ENCODE measurements at regions not wholly inside any gene's neighbourhood (a gene's known extent, or its start where the extent isn't known, plus 50 kb on each side); places are given as distances from the start of the nearest gene placed in this dataset.
"Not testable (repeated sequence)": the region's sequence is repeated elsewhere in the genome, so short reads cannot be mapped to it uniquely, and the experiment has no call there.

GRCh38 chr3:5710718-5711117 lies 523.2 kb downstream of the EDEM1 start:
- intact Hi-C loops (cut with micrococcal nuclease; ENCODE audit: unreplicated experiment) = no loop called here
- Histone ChIP-seq H2AFZ (no peak overlapping the region), H3K27ac (no peak overlapping the region), H4K20me1 (ENCODE audit: insufficient read depth) (no peaks in the 10 kb centered on the region), H3K4me2 (no peak overlapping the region), H3K9me3 (ENCODE audit: insufficient read depth, low read depth) (no peaks in the 10 kb centered on the region), H3K4me3 (no peak overlapping the region), H3K27me3 (ENCODE audit: insufficient read depth, low read depth) (no peaks in the 10 kb centered on the region), H3K9me2 (ENCODE audit: insufficient read depth) (no peaks in the 10 kb centered on the region), H3K79me2 (ENCODE audit: low read depth) (no peaks in the 10 kb centered on the region), H3K36me3 (ENCODE audit: low read depth) (no peaks in the 10 kb centered on the region), H3K4me1 (replicated peaks; ENCODE audit: insufficient read depth) (no peaks in the 10 kb centered on the region), H3F3A (ENCODE audit: insufficient read depth, low read depth) (no peaks in the 10 kb centered on the region)
- ChIA-PET CTCF (no interaction called here), POLR2A (ENCODE audit: unreplicated experiment) (no interaction called here)
- BruUV-seq (replicated peaks) = no TSS peak
- no peak for DNase-seq
- no peak for TF ChIP-seq EZH2 (IDR thresholded peaks at IDR 0.05; ENCODE audit: low read depth)
- TF ChIP-seq CTCF (conservative IDR thresholded peaks at IDR 0.05) = no peak

- no TSS peak for BruUV-seq (replicated peaks)
- Histone ChIP-seq H2AFZ (no peak overlapping the region), H3K27ac (no peak overlapping the region), H3K4me3 (no peak overlapping the region), H3K9me3 (ENCODE audit: insufficient read depth, low read depth) (no peaks in the 10 kb centered on the region), H3K36me3 (ENCODE audit: low read depth) (no peaks in the 10 kb centered on the region), H3F3A (ENCODE audit: insufficient read depth, low read depth) (no peaks in the 10 kb centered on the region), H3K4me1 (replicated peaks; ENCODE audit: insufficient read depth) (no peaks in the 10 kb centered on the region), H4K20me1 (ENCODE audit: insufficient read depth) (no peaks in the 10 kb centered on the region), H3K79me2 (ENCODE audit: low read depth) (no peaks in the 10 kb centered on the region), H3K27me3 (ENCODE audit: insufficient read depth, low read depth) (no peaks in the 10 kb centered on the region), H3K9me2 (ENCODE audit: insufficient read depth) (no peaks in the 10 kb centered on the region), H3K4me2 (no peak overlapping the region)
- intact Hi-C loops (cut with micrococcal nuclease; ENCODE audit: unreplicated experiment) = no loop called here
- no peak for DNase-seq
- CTCF ChIA-PET = no interaction called here
- POLR2A ChIA-PET (ENCODE audit: unreplicated experiment) = no interaction called here
- TF ChIP-seq CTCF (conservative IDR thresholded peaks at IDR 0.05) (no peak), EZH2 (IDR thresholded peaks at IDR 0.05; ENCODE audit: low read depth) (no peak)
Observed at GRCh38 chr3:5717254-5717653, 529.7 kb downstream of the EDEM1 start.

GRCh38 chr3:5719668-5720067 lies 532.2 kb downstream of the EDEM1 start:
- intact Hi-C loops (cut with micrococcal nuclease; ENCODE audit: unreplicated experiment); H3F3A ChIP-seq (ENCODE audit: insufficient read depth, low read depth): not testable (repeated sequence)

GRCh38 chr3:5725801-5726200 lies 538.3 kb downstream of the EDEM1 start:
- Histone ChIP-seq H3K4me2 (no peak overlapping the region), H3K4me3 (no peak overlapping the region), H2AFZ (no peak overlapping the region), H3K27me3 (ENCODE audit: insufficient read depth, low read depth) (no peaks in the 10 kb centered on the region), H3K9me3 (ENCODE audit: insufficient read depth, low read depth) (no peaks in the 10 kb centered on the region), H3F3A (ENCODE audit: insufficient read depth, low read depth) (no peaks in the 10 kb centered on the region), H3K79me2 (ENCODE audit: low read depth) (no peaks in the 10 kb centered on the region), H3K4me1 (replicated peaks; ENCODE audit: insufficient read depth) (no peaks in the 10 kb centered on the region), H3K36me3 (ENCODE audit: low read depth) (no peaks in the 10 kb centered on the region), H3K27ac (no peak overlapping the region), H4K20me1 (ENCODE audit: insufficient read depth) (no peaks in the 10 kb centered on the region), H3K9me2 (ENCODE audit: insufficient read depth) (no peaks in the 10 kb centered on the region)
- BruUV-seq (replicated peaks) = no TSS peak
- ChIA-PET POLR2A (ENCODE audit: unreplicated experiment) (interaction anchor here (0.6 kb wide), 1 partner anchor 644 kb away, joined by 7 read pairs; no protein-coding TSS in a partner anchor), CTCF (no interaction called here)
- intact Hi-C loops (cut with micrococcal nuclease; ENCODE audit: unreplicated experiment) = no loop called here
- DNase-seq = no peak
- TF ChIP-seq CTCF (conservative IDR thresholded peaks at IDR 0.05) (no peak), EZH2 (IDR thresholded peaks at IDR 0.05; ENCODE audit: low read depth) (no peak)

More at GRCh38 chr3:5719668-5720067, 532.2 kb downstream of the EDEM1 start:
- H3K4me3 ChIP-seq; CTCF ChIA-PET; H3K36me3 ChIP-seq (ENCODE audit: low read depth); POLR2A ChIA-PET (ENCODE audit: unreplicated experiment); H3K9me3 ChIP-seq (ENCODE audit: insufficient read depth, low read depth); H3K4me2 ChIP-seq; H4K20me1 ChIP-seq (ENCODE audit: insufficient read depth); BruUV-seq (replicated peaks); H2AFZ ChIP-seq; H3K79me2 ChIP-seq (ENCODE audit: low read depth); H3K27me3 ChIP-seq (ENCODE audit: insufficient read depth, low read depth); DNase-seq; H3K4me1 ChIP-seq (replicated peaks; ENCODE audit: insufficient read depth); H3K27ac ChIP-seq; H3K9me2 ChIP-seq (ENCODE audit: insufficient read depth): not testable (repeated sequence)
